ENCODE measurements at regions not wholly inside any gene's neighbourhood (a gene's known extent, or its start where the extent isn't known, plus 50 kb on each side); places are given as distances from the start of the nearest gene placed in this dataset.
"Not testable (repeated sequence)": the region's sequence is repeated elsewhere in the genome, so short reads cannot be mapped to it uniquely, and the experiment has no call there.

GRCh38 chr11:134840945-134841344, 428.9 kb upstream of the B3GAT1 start (continued):
- TF ChIP-seq CTCF (IDR thresholded peaks at IDR 0.05 in 2 of 3, conservative IDR thresholded peaks at IDR 0.05 in 1 of 3; ENCODE audit: borderline replicate concordance in 1 of 3, insufficient read depth in 1 of 3, low read depth in 2 of 3, low read length in 2 of 3) (no peak), ZNF274 (IDR thresholded peaks at IDR 0.05; ENCODE audit: low read depth, low read length) (no peak)

- peaks cover 50% of the 10 kb centered on the region; the same call in 1 of the 2 replicates for H3K27me3 ChIP-seq (ENCODE audit: insufficient read depth, low read length)
- H3K27ac ChIP-seq (ENCODE audit: low read depth, low read length); H3K36me3 ChIP-seq (ENCODE audit: control insufficient read depth in 1 of 2, insufficient read depth in 2 of 2, low read length in 2 of 2); H3K4me2 ChIP-seq (ENCODE audit: low read length); DNase-seq (ENCODE audit: low read depth, low spot score); RAD21 ChIA-PET (ENCODE audit: low non-redundant PET in 1 of 2, low total read pairs in 2 of 2, uncharacterized antibody in 2 of 2, unreplicated experiment in 2 of 2); intact Hi-C loops (cut with micrococcal nuclease); CTCF ChIA-PET; H3K9ac ChIP-seq (ENCODE audit: low read length); ATAC-seq; H3K4me3 ChIP-seq (replicated peaks in 1 of 2; ENCODE audit: low read depth in 1 of 2, low read length in 2 of 2); POLR2A ChIA-PET; H3K9me3 ChIP-seq (ENCODE audit: control insufficient read depth in 1 of 2, insufficient read depth in 1 of 2, low read depth in 1 of 2, low read length in 2 of 2); H4K20me1 ChIP-seq (ENCODE audit: insufficient read depth); H2AFZ ChIP-seq (ENCODE audit: low read depth, low read length, poor library complexity, severe bottlenecking); H3K9me2 ChIP-seq (ENCODE audit: insufficient read depth); H3K79me2 ChIP-seq (ENCODE audit: insufficient read depth, low read length); H3K4me1 ChIP-seq (ENCODE audit: control insufficient read depth in 1 of 2, insufficient read depth in 2 of 2, low read length in 2 of 2); BruUV-seq (replicated peaks): not testable (repeated sequence)
These were observed 428.1 kb upstream of the B3GAT1 start for GRCh38 chr11:134840165-134840564.

GRCh38 chr11:134838708-134839107, 426.7 kb upstream of the B3GAT1 start:
- TF ChIP-seq CBX3 (IDR thresholded peaks at IDR 0.05; ENCODE audit: low read depth) = no peak
- TF ChIP-seq JUND (IDR thresholded peaks at IDR 0.05) = no peak
- TF ChIP-seq TCF7L2 (IDR thresholded peaks at IDR 0.05; ENCODE audit: borderline replicate concordance, extremely low read depth, insufficient read depth, insufficient read length) = no peak
- TF ChIP-seq ELF1 (IDR thresholded peaks at IDR 0.05; ENCODE audit: borderline replicate concordance, low read depth) = no peak
- TF ChIP-seq CTCF (IDR thresholded peaks at IDR 0.05 in 2 of 3, conservative IDR thresholded peaks at IDR 0.05 in 1 of 3; ENCODE audit: borderline replicate concordance in 1 of 3, insufficient read depth in 1 of 3, low read depth in 2 of 3, low read length in 2 of 3) = no peak
- TF ChIP-seq POLR2A (IDR thresholded peaks at IDR 0.05; ENCODE audit: borderline replicate concordance, extremely low read depth, insufficient read depth, insufficient read length) = no peak
- Histone ChIP-seq H3K9ac (ENCODE audit: low read length) (no peak overlapping the region), H3K79me2 (ENCODE audit: insufficient read depth, low read length) (no peaks in the 10 kb centered on the region), H3K36me3 (ENCODE audit: control insufficient read depth in 1 of 2, insufficient read depth in 2 of 2, low read length in 2 of 2) (no peaks in the 10 kb centered on the region), H3K9me2 (ENCODE audit: insufficient read depth) (no peaks in the 10 kb centered on the region), H3K4me3 (replicated peaks in 1 of 2; ENCODE audit: low read depth in 1 of 2, low read length in 2 of 2) (no peak overlapping the region), H4K20me1 (ENCODE audit: insufficient read depth) (no peaks in the 10 kb centered on the region), H3K27me3 (ENCODE audit: insufficient read depth, low read length) (peaks cover 40% of the 10 kb centered on the region; the same call in 1 of the 2 replicates), H3K4me2 (ENCODE audit: low read length) (no peak overlapping the region), H2AFZ (ENCODE audit: low read depth, low read length, poor library complexity, severe bottlenecking) (no peak overlapping the region), H3K27ac (ENCODE audit: low read depth, low read length) (no peak overlapping the region), H3K9me3 (ENCODE audit: control insufficient read depth in 1 of 2, insufficient read depth in 1 of 2, low read depth in 1 of 2, low read length in 2 of 2) (no peaks in the 10 kb centered on the region), H3K4me1 (ENCODE audit: control insufficient read depth in 1 of 2, insufficient read depth in 2 of 2, low read length in 2 of 2) (no peaks in the 10 kb centered on the region)
- CTCF ChIA-PET = no interaction called here
- ATAC-seq (no peak), DNase-seq (ENCODE audit: low read depth, low spot score) (no peak)
- POLR2A ChIA-PET = no interaction called here
- no TSS peak for BruUV-seq (replicated peaks)
- intact Hi-C loops (cut with micrococcal nuclease) = no loop called here
- RAD21 ChIA-PET (ENCODE audit: low non-redundant PET in 1 of 2, low total read pairs in 2 of 2, uncharacterized antibody in 2 of 2, unreplicated experiment in 2 of 2) = no interaction called here

Data from HCT116 (cell line).